SU-DHL-6 (cell line): ENCODE measurements at regions not wholly inside any gene's neighbourhood (a gene's known extent, or its start where the extent isn't known, plus 50 kb on each side); places are given as distances from the start of the nearest gene placed in this dataset.

ENCODE experiments used
- H2AFZ ChIP-seq: fragments of 200-600 bp; sonication (generic); 2 replicates; pipeline ENCODE4 v1.6.1; 2014; ENCODE audit warnings: low read depth, mild to moderate bottlenecking, moderate library complexity, mixed read lengths, antibody characterized with exemption, low read length; ENCODE audit not compliant: severe bottlenecking
- H3F3A ChIP-seq: fragments of 200-600 bp; shearing (Covaris generic); 2 replicates; pipeline ENCODE4 v1.6.0; 2016; ENCODE audit warnings: antibody characterized with exemption, mild to moderate bottlenecking; ENCODE audit not compliant: insufficient read depth
- H3K27ac ChIP-seq: fragments of 200-600 bp; sonication (generic); 2 replicates; pipeline ENCODE4 v1.5.1; 2016; ENCODE audit warnings: low read depth, mild to moderate bottlenecking, low read length, moderate library complexity, mixed read lengths
- H3K27me3 ChIP-seq: fragments of 200-600 bp; sonication (generic), shearing (Covaris generic); 2 replicates; pipeline ENCODE4 v1.6.0; 2014; ENCODE audit warnings: mild to moderate bottlenecking, low read length
- H3K36me3 ChIP-seq: fragments of 200-600 bp; sonication (generic); 2 replicates; pipeline ENCODE4 v1.6.1; 2014; ENCODE audit warnings: mild to moderate bottlenecking, low read length, mixed read lengths
- H3K4me2 ChIP-seq: fragments of 300-600, 200-600 bp; shearing (Covaris generic), sonication (generic); 2 replicates; pipeline ENCODE4 v1.6.0; 2014; ENCODE audit warnings: low read length, low read depth, mild to moderate bottlenecking; ENCODE audit not compliant: poor library complexity, severe bottlenecking
- H3K4me3 ChIP-seq: fragments of 200-600 bp; sonication (generic); 2 replicates; pipeline ENCODE4 v1.5.1; 2014; ENCODE audit warnings: antibody characterized with exemption, low read length, mild to moderate bottlenecking, mixed read lengths; ENCODE audit not compliant: insufficient read depth, poor library complexity, severe bottlenecking
- H3K79me2 ChIP-seq: fragments of 200-600 bp; sonication (generic); 2 replicates; pipeline ENCODE4 v1.6.1; 2014; ENCODE audit warnings: mild to moderate bottlenecking, low read length, moderate library complexity; ENCODE audit not compliant: insufficient read depth
- H3K9ac ChIP-seq: fragments of 200-600 bp; sonication (generic); 2 replicates; pipeline ENCODE4 v1.7.0; 2014; ENCODE audit warnings: mild to moderate bottlenecking, low read length
- H3K9me2 ChIP-seq: fragments of 200-600 bp; sonication (generic); replicated peaks from 2 replicates; pipeline ENCODE4 v1.6.1; 2014; ENCODE audit warnings: low read length; ENCODE audit not compliant: insufficient read depth
- H3K9me3 ChIP-seq: fragments of 200-600 bp; sonication (generic); 2 replicates; pipeline ENCODE4 v1.6.1; 2014; ENCODE audit warnings: low read length, mixed read lengths; ENCODE audit not compliant: insufficient read depth
- H4K20me1 ChIP-seq: fragments of 200-600 bp; sonication (generic); 2 replicates; pipeline ENCODE4 v1.6.1; 2014; ENCODE audit warnings: low read depth, mild to moderate bottlenecking, antibody characterized with exemption, low read length, moderate library complexity, mixed read lengths
- CTCF ChIP-seq: fragments of 200-600 bp; sonication (generic); IDR thresholded peaks from one replicate; pipeline ENCODE4 v1.5.1; 2017; ENCODE audit warnings: antibody characterized with exemption, mild to moderate bottlenecking, low read length, moderate library complexity; ENCODE audit not compliant: insufficient read depth, poor library complexity, severe bottlenecking
- EZH2phosphoT487 ChIP-seq: fragments of 200-600 bp; sonication (generic), shearing (Covaris generic); conservative IDR thresholded peaks from 2 replicates; pipeline ENCODE4 v1.6.1; 2018; ENCODE audit warnings: mild to moderate bottlenecking, antibody characterized with exemption, low read length, moderate library complexity, mixed read lengths

GRCh38 chr3:117550766-117551165 lies 841.2 kb downstream of the TUSC7 start:
- Histone ChIP-seq H3K9me3 (no peaks in the 10 kb centered on the region), H3F3A (no peaks in the 10 kb centered on the region), H3K9ac (no peak overlapping the region), H3K4me2 (no peak overlapping the region), H4K20me1 (no peaks in the 10 kb centered on the region), H3K9me2 (no peaks in the 10 kb centered on the region), H3K27ac (no peak overlapping the region), H3K27me3 (no peaks in the 10 kb centered on the region), H3K4me3 (no peak overlapping the region), H3K36me3 (no peaks in the 10 kb centered on the region), H2AFZ (no peak overlapping the region), H3K79me2 (no peaks in the 10 kb centered on the region)
- no peak for TF ChIP-seq EZH2phosphoT487
- TF ChIP-seq CTCF, result no peak

- H4K20me1 ChIP-seq, result no peaks in the 10 kb centered on the region
- H3K4me3 ChIP-seq, result no peak overlapping the region
- no peaks in the 10 kb centered on the region for H3K36me3 ChIP-seq
- no peak overlapping the region for H3K4me2 ChIP-seq
- no peaks in the 10 kb centered on the region for H3K27me3 ChIP-seq
- no peaks in the 10 kb centered on the region for H3K9me3 ChIP-seq
- no peaks in the 10 kb centered on the region for H3F3A ChIP-seq
- no peak for TF ChIP-seq EZH2phosphoT487
- H3K79me2 ChIP-seq, result no peaks in the 10 kb centered on the region
- no peaks in the 10 kb centered on the region for H3K9me2 ChIP-seq
- no peak overlapping the region for H2AFZ ChIP-seq
- no peak overlapping the region for H3K9ac ChIP-seq
- no peak overlapping the region for H3K27ac ChIP-seq
Measured at GRCh38 chr3:117553461-117553860, 843.9 kb downstream of the TUSC7 start.

- Histone ChIP-seq H2AFZ (no peak overlapping the region), H3K4me2 (no peak overlapping the region), H3K27me3 (no peaks in the 10 kb centered on the region), H3K9me2 (no peaks in the 10 kb centered on the region), H4K20me1 (no peaks in the 10 kb centered on the region), H3K4me3 (no peak overlapping the region), H3F3A (no peaks in the 10 kb centered on the region), H3K9ac (no peak overlapping the region), H3K79me2 (no peaks in the 10 kb centered on the region), H3K27ac (no peak overlapping the region), H3K36me3 (no peaks in the 10 kb centered on the region), H3K9me3 (no peaks in the 10 kb centered on the region)
- TF ChIP-seq CTCF (no peak), EZH2phosphoT487 (no peak)
Measured at GRCh38 chr3:117556646-117557407, 847.2 kb downstream of the TUSC7 start.

GRCh38 chr3:117557464-117558090 lies 848.0 kb downstream of the TUSC7 start:
- H3K9me2 ChIP-seq, result no peaks in the 10 kb centered on the region
- no peak overlapping the region for H3K27ac ChIP-seq
- H3K4me2 ChIP-seq, result no peak overlapping the region
- no peak overlapping the region for H3K9ac ChIP-seq
- H4K20me1 ChIP-seq, result no peaks in the 10 kb centered on the region
- no peak overlapping the region for H3K4me3 ChIP-seq
- H3K9me3 ChIP-seq, result no peaks in the 10 kb centered on the region
- H3F3A ChIP-seq, result no peaks in the 10 kb centered on the region
- H3K27me3 ChIP-seq, result no peaks in the 10 kb centered on the region
- no peak overlapping the region for H2AFZ ChIP-seq
- H3K79me2 ChIP-seq, result no peaks in the 10 kb centered on the region
- no peak for TF ChIP-seq CTCF
- TF ChIP-seq EZH2phosphoT487, result no peak
- no peaks in the 10 kb centered on the region for H3K36me3 ChIP-seq
